Thyroid gland (tissue), 4 donors: ENCODE measurements at regions not wholly inside any gene's neighbourhood (a gene's known extent, or its start where the extent isn't known, plus 50 kb on each side); places are given as distances from the start of the nearest gene placed in this dataset.

Experiments used
- CTCF ChIP-seq, 6 experiments: fragments of 200-600 bp in 3 of 6; fragments of 450-650 bp in 3 of 6; sonication (generic) in 3 of 6; IDR thresholded peaks; one replicate each; pipeline ENCODE4 v1.5.1; 2016 to 2019; ENCODE audit warnings: antibody characterized with exemption in 6 of 6, mild to moderate bottlenecking in 2 of 6, inconsistent platforms in 1 of 6, moderate library complexity in 1 of 6
- POLR2A ChIP-seq, 2 donors: fragments of 450-650 bp; IDR thresholded peaks; one replicate each; pipeline ENCODE4 v1.6.1; 2017; ENCODE audit warnings: antibody characterized with exemption in 2 of 2, mild to moderate bottlenecking in 2 of 2, moderate library complexity in 1 of 2

- no peak for TF ChIP-seq CTCF (IDR thresholded peaks at IDR 0.05)
- TF ChIP-seq POLR2A (IDR thresholded peaks at IDR 0.05), result no peak
Measured at GRCh38 chr5:68739752-68740151, 354.1 kb upstream of the SLC30A5 start.
